ENCODE measurements at regions not wholly inside any gene's neighbourhood (a gene's known extent, or its start where the extent isn't known, plus 50 kb on each side); places are given as distances from the start of the nearest gene placed in this dataset.

- TF ChIP-seq CTCF (IDR thresholded peaks at IDR 0.05) (no peak), EP300 (IDR thresholded peaks at IDR 0.05) (no peak)
Observed at GRCh38 chr13:106072014-106072413, 463.4 kb downstream of the EFNB2 start.

Data from gastroesophageal sphincter (tissue), 3 donors.